Ectodermal cell (in vitro differentiated cells): ENCODE measurements at regions not wholly inside any gene's neighbourhood (a gene's known extent, or its start where the extent isn't known, plus 50 kb on each side); places are given as distances from the start of the nearest gene placed in this dataset.

Experiments
- H3K27ac ChIP-seq: 2 replicates; pipeline ENCODE4 v1.7.0; 2013; ENCODE audit warnings: mild to moderate bottlenecking, low read depth, low read length; ENCODE audit not compliant: insufficient read depth, poor library complexity, severe bottlenecking
- H3K27me3 ChIP-seq: 2 replicates; pipeline ENCODE4 v1.7.0; 2013; ENCODE audit warnings: mild to moderate bottlenecking, low read length; ENCODE audit not compliant: insufficient read depth, control insufficient read depth, poor library complexity, severe bottlenecking
- H3K36me3 ChIP-seq: one replicate; pipeline ENCODE4 v1.7.0; 2013; ENCODE audit warnings: low read length; ENCODE audit not compliant: control insufficient read depth, insufficient read depth
- H3K4me1 ChIP-seq: one replicate; pipeline ENCODE4 v1.7.0; 2013; ENCODE audit warnings: low read length; ENCODE audit not compliant: control insufficient read depth, insufficient read depth
- H3K4me3 ChIP-seq: 2 replicates; pipeline ENCODE4 v1.7.0; 2013; ENCODE audit warnings: low read depth, low read length, control low read depth; ENCODE audit not compliant: insufficient read depth
- H3K9me3 ChIP-seq: 2 replicates; pipeline ENCODE4 v1.7.0; 2013; ENCODE audit warnings: mild to moderate bottlenecking, low read length, moderate library complexity; ENCODE audit not compliant: control insufficient read depth
- WGBS, 2 experiments: methylation state at CpG; one replicate each; pipeline ENCODE4 v1.1.7; 2013; ENCODE audit warnings: missing lambda C conversion rate in 2 of 2; 5-methylcytosine and 5-hydroxymethylcytosine counted together

DNA sequence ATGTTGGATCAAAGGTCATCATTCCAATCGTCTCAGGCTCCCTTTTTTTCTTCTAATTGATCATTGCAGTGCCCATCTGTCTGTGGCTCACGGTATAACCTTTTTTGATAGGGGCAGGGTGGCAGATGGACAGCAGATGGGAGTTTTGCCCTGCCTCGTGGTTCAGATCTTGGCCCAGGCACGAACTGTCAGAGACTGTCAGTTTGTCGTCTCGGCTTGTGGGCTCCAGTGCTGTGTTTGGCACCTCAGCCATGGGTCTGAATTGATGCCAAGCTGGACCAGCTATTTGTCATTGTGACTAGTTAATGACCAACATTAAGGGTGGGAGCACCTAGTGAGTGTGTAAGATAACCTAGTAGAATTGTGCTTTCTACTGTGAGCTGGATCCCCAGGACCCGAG, 197.6 kb downstream of the PRL start:
- 91 to 95% methylated on average over 7 of the region's 7 CpGs for WGBS, 2 experiments
- H3K27ac ChIP-seq, result no peak overlapping the region
- H3K4me1 ChIP-seq, result no peaks in the 10 kb centered on the region
- no peaks in the 10 kb centered on the region for H3K27me3 ChIP-seq
- H3K4me3 ChIP-seq, result no peak overlapping the region
- no peaks in the 10 kb centered on the region for H3K9me3 ChIP-seq
- H3K36me3 ChIP-seq, result no peaks in the 10 kb centered on the region

GRCh38 chr6:22099923-22100322, 196.9 kb downstream of the PRL start:
- Histone ChIP-seq H3K4me3 (no peak overlapping the region), H3K4me1 (no peaks in the 10 kb centered on the region), H3K27ac (no peak overlapping the region), H3K27me3 (no peaks in the 10 kb centered on the region), H3K9me3 (no peaks in the 10 kb centered on the region), H3K36me3 (no peaks in the 10 kb centered on the region)
- 93 to 96% methylated on average over 5 of the region's 5 CpGs for WGBS, 2 experiments

- no peaks in the 10 kb centered on the region for H3K36me3 ChIP-seq
- H3K4me3 ChIP-seq, result no peak overlapping the region
- WGBS, 2 experiments, result 90 to 100% methylated on average over 1 to 2 of the region's 3 CpGs
Observed at GRCh38 chr6:22101163-22101562, 195.7 kb downstream of the PRL start.

DNA sequence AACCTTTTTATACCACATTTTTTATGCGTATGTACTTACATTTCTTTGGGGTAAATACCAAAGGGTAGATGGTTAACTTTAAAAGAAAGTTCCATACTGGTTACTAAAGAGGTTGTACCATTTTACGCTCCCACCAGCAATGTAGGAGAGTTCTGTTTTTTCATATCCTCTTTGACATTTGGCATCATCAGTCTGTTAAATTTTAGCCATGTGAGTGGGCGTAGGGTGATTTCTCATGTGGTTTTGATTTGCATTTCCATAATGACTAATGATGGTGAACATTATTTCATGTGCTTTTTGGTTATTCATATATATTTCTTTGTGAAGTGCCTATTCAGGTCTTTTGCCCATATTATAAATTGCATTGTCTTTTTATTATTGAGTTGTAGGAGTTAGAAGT, 194.2 kb downstream of the PRL start:
- Histone ChIP-seq H3K4me3 (no peak overlapping the region), H3K36me3 (no peaks in the 10 kb centered on the region), H3K9me3 (no peaks in the 10 kb centered on the region), H3K27ac (no peak overlapping the region), H3K27me3 (no peaks in the 10 kb centered on the region), H3K4me1 (no peaks in the 10 kb centered on the region)
- WGBS, 2 experiments, result 100% methylated on average over 2 to 3 of the region's 3 CpGs

More at GRCh38 chr6:22101163-22101562, 195.7 kb downstream of the PRL start:
- Histone ChIP-seq H3K27ac (no peak overlapping the region), H3K27me3 (no peaks in the 10 kb centered on the region), H3K4me1 (no peaks in the 10 kb centered on the region), H3K9me3 (no peaks in the 10 kb centered on the region)

GRCh38 chr6:22106451-22106850, 190.4 kb downstream of the PRL start:
- no peaks in the 10 kb centered on the region for H3K4me1 ChIP-seq
- no peaks in the 10 kb centered on the region for H3K27me3 ChIP-seq
- WGBS, 2 experiments, result 98 to 100% methylated on average over 5 of the region's 5 CpGs
- H3K9me3 ChIP-seq, result no peaks in the 10 kb centered on the region
- no peaks in the 10 kb centered on the region for H3K36me3 ChIP-seq
- no peak overlapping the region for H3K27ac ChIP-seq
- no peak overlapping the region for H3K4me3 ChIP-seq

DNA sequence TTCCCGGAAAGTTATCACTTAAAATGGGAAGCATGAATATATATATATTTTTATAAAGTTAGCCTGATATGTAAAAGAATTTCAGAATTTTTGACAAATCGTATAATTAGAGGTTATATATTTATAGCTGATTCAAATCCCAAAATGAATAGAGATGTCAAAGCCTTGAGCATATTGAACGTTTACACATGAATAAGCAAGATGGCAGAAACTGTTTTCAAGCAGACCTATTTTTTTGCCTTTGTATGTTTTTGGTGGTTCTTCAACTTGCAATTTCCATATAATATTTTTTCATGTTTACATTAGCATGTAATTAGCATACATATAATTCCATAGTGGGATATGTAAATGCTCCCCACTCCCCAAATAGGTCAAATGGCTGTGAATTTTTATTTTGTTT, 189.9 kb downstream of the PRL start:
- H3K27me3 ChIP-seq, result no peaks in the 10 kb centered on the region
- H3K9me3 ChIP-seq, result no peaks in the 10 kb centered on the region
- H3K4me1 ChIP-seq, result no peaks in the 10 kb centered on the region
- WGBS, 2 experiments, result 93 to 100% methylated on average over 1 to 2 of the region's 3 CpGs
- H3K27ac ChIP-seq, result no peak overlapping the region
- no peak overlapping the region for H3K4me3 ChIP-seq
- H3K36me3 ChIP-seq, result no peaks in the 10 kb centered on the region

DNA sequence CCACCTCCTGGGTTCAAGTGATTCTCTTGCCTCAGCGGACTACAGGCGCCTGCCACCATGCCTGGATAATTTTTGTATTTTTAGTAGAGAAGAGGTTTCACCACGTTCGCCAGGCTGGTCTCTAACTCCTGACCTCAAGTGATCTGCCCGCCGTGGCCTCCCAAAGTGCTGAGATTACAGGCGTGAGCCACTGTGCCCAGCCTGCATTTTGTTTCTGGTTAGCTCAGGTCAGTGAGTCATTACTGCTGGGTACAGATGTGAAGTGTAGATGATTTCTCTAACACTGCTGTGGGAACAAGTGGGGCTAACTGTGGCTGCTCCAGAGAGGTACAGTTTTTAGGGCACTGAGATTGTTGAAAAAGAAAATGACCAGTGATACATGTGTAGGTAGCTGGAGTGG, 188.6 kb downstream of the PRL start:
- WGBS, 2 experiments, result 86 to 95% methylated on average over 7 of the region's 7 CpGs
- no peaks in the 10 kb centered on the region for H3K27me3 ChIP-seq
- H3K4me1 ChIP-seq, result no peaks in the 10 kb centered on the region
- H3K9me3 ChIP-seq, result no peaks in the 10 kb centered on the region
- no peak overlapping the region for H3K4me3 ChIP-seq
- no peaks in the 10 kb centered on the region for H3K36me3 ChIP-seq
- H3K27ac ChIP-seq, result no peak overlapping the region

DNA sequence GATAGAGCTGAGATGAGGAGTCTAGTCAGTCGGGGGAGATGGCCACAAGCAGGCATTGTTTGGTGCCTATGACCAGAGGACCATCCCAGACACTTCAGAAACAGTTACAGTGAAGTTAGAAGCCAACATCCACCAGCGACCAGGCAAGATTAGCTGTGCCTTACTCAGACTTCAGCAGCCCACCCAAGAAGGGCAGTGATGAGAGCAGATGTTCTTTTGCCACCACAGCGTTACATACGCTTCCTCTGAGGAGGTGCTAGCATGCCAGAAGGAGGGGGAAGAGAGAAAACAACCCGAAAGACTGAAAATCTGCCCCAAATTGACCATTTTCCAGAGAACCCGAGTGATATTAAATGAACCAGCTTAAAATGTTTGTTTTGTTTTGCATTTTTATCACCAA, 186.8 kb downstream of the PRL start:
- H3K36me3 ChIP-seq, result no peaks in the 10 kb centered on the region
- H3K27me3 ChIP-seq, result no peaks in the 10 kb centered on the region
- H3K27ac ChIP-seq, result no peak overlapping the region
- no peaks in the 10 kb centered on the region for H3K9me3 ChIP-seq
- WGBS, 2 experiments, result 93 to 95% methylated on average over 6 of the region's 6 CpGs
- no peak overlapping the region for H3K4me3 ChIP-seq
- no peaks in the 10 kb centered on the region for H3K4me1 ChIP-seq

DNA sequence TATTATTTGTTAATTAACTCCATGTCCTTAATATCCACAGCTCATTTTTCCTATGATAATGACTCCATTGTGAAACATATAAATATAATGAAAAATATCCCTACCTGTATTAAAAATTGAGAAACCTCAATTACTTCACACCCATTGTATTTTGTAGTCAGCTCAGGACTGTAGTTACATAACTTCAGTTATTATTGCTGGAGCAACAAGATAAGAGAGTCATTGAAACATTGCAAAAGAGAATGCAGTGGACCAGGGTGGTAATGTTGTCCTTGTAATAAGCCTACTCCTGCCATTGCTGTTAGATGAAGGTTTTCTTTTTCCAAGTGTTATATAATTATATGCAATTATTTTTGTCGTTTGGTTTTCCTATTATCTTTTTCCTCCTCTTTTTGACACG, 184.4 kb downstream of the PRL start:
- no CpG with 5 or more reads among the region's 2 CpGs for WGBS, 2 experiments
- Histone ChIP-seq H3K4me1 (no peaks in the 10 kb centered on the region), H3K4me3 (no peak overlapping the region), H3K27me3 (no peaks in the 10 kb centered on the region), H3K27ac (no peak overlapping the region), H3K9me3 (no peaks in the 10 kb centered on the region), H3K36me3 (no peaks in the 10 kb centered on the region)

GRCh38 chr6:22113026-22113766, 183.6 kb downstream of the PRL start:
- Histone ChIP-seq H3K36me3 (no peaks in the 10 kb centered on the region), H3K9me3 (no peaks in the 10 kb centered on the region), H3K27me3 (no peaks in the 10 kb centered on the region), H3K4me1 (no peaks in the 10 kb centered on the region), H3K4me3 (no peak overlapping the region), H3K27ac (no peak overlapping the region)
- WGBS, 2 experiments, result 96 to 97% methylated on average over 4 of the region's 4 CpGs

GRCh38 chr6:22115559-22115958, 181.3 kb downstream of the PRL start:
- no peaks in the 10 kb centered on the region for H3K4me1 ChIP-seq
- no peaks in the 10 kb centered on the region for H3K9me3 ChIP-seq
- no peak overlapping the region for H3K4me3 ChIP-seq
- WGBS, 2 experiments, result 95 to 96% methylated on average over 5 of the region's 5 CpGs
- no peak overlapping the region for H3K27ac ChIP-seq
- H3K27me3 ChIP-seq, result no peaks in the 10 kb centered on the region
- no peaks in the 10 kb centered on the region for H3K36me3 ChIP-seq
